Fibroblast of lung (primary cell): ENCODE measurements at regions not wholly inside any gene's neighbourhood (a gene's known extent, or its start where the extent isn't known, plus 50 kb on each side); places are given as distances from the start of the nearest gene placed in this dataset.

Source experiments
- EZH2 ChIP-seq: IDR thresholded peaks from 2 replicates; pipeline ENCODE4 v1.5.1; 2012; ENCODE audit warnings: low read length, control low read depth, mild to moderate bottlenecking; ENCODE audit errors: missing control alignments
- TF ChIP-seq, protein P1 (sequence below), 2 donors: IDR thresholded peaks in 1 of 2; conservative IDR thresholded peaks in 1 of 2; 1 replicate in 1 of 2; 2 replicates in 1 of 2; pipeline ENCODE4 v1.5.1; 2011 to 2012; ENCODE audit warnings: low read length in 2 of 2, control low read depth in 1 of 2, inconsistent platforms in 1 of 2, low read depth in 1 of 2, mild to moderate bottlenecking in 1 of 2

DNA sequence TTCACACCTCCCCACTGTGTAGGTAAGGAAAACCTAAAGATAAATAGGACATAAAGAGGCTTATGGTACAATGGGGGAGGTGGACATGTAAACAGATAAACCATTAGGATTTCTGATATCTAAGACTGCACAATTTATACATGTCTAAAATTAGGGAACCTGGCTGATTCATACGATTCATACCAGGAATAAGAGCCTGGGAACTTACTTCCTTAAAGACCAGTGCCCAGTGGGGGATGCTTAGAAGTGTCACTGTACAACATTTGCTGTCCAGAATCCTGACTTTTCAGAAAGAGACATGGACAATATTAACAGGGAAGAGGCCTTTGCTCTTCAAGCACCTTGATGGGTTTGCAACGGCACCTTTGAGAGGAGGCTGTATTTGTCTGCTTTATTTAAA is 116.8 kb upstream of the KIT start:
- TF ChIP-seq, protein P1, sequence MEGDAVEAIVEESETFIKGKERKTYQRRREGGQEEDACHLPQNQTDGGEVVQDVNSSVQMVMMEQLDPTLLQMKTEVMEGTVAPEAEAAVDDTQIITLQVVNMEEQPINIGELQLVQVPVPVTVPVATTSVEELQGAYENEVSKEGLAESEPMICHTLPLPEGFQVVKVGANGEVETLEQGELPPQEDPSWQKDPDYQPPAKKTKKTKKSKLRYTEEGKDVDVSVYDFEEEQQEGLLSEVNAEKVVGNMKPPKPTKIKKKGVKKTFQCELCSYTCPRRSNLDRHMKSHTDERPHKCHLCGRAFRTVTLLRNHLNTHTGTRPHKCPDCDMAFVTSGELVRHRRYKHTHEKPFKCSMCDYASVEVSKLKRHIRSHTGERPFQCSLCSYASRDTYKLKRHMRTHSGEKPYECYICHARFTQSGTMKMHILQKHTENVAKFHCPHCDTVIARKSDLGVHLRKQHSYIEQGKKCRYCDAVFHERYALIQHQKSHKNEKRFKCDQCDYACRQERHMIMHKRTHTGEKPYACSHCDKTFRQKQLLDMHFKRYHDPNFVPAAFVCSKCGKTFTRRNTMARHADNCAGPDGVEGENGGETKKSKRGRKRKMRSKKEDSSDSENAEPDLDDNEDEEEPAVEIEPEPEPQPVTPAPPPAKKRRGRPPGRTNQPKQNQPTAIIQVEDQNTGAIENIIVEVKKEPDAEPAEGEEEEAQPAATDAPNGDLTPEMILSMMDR (conservative IDR thresholded peaks at IDR 0.05 in 1 of 2, IDR thresholded peaks at IDR 0.05 in 1 of 2; ENCODE audit: low read depth in 1 of 2, low read length in 2 of 2) = no peak
- no peak for TF ChIP-seq EZH2
